NCI-H748 (cell line): ENCODE measurements at regions not wholly inside any gene's neighbourhood (a gene's known extent, or its start where the extent isn't known, plus 50 kb on each side); places are given as distances from the start of the nearest gene placed in this dataset.

ENCODE experiments used
- DNase-seq: peaks from one replicate; lab custom pipeline; 2025; ENCODE audit not compliant: unreplicated experiment; lab: John Stamatoyannopoulos, UW

GRCh38 chr18:77560341-77560992, 310.8 kb downstream of the GALR1 start:
- no peak for DNase-seq

- DNase-seq, result no peak
Observed at GRCh38 chr18:77566604-77567003, 317.0 kb downstream of the GALR1 start.

GRCh38 chr18:77567205-77567604, 317.6 kb downstream of the GALR1 start:
- peak; percentile 52 for DNase-seq

- DNase-seq, result no peak
Observed at GRCh38 chr18:77571743-77572142, 322.1 kb downstream of the GALR1 start.

- DNase-seq, result no peak
Observed at GRCh38 chr18:77572537-77572936, 322.9 kb downstream of the GALR1 start.

GRCh38 chr18:77573571-77573970, 323.9 kb downstream of the GALR1 start:
- DNase-seq, result no peak

- no peak for DNase-seq
Observed at GRCh38 chr18:77590943-77591515, 341.4 kb downstream of the GALR1 start.

GRCh38 chr18:77597726-77598125, 348.1 kb downstream of the GALR1 start:
- DNase-seq, result no peak

- DNase-seq, result no peak
Observed at GRCh38 chr18:77600674-77601073, 351.0 kb downstream of the GALR1 start.

GRCh38 chr18:77601567-77601966, 351.9 kb downstream of the GALR1 start:
- DNase-seq, result no peak

- no peak for DNase-seq
Observed at GRCh38 chr18:77607087-77607486, 357.4 kb downstream of the GALR1 start.

GRCh38 chr18:77608807-77609206, 359.2 kb downstream of the GALR1 start:
- DNase-seq, result no peak

- DNase-seq, result no peak
Observed at GRCh38 chr18:77617694-77618093, 368.0 kb downstream of the GALR1 start.

- DNase-seq, result no peak
Observed at GRCh38 chr18:77619525-77619924, 369.9 kb downstream of the GALR1 start.

GRCh38 chr18:77622009-77622692, 372.5 kb downstream of the GALR1 start:
- no peak for DNase-seq

- DNase-seq, result no peak
Observed at GRCh38 chr18:77632758-77633157, 383.1 kb downstream of the GALR1 start.

- no peak for DNase-seq
Observed at GRCh38 chr18:77634494-77634893, 384.8 kb downstream of the GALR1 start.

GRCh38 chr18:77635451-77635850, 385.8 kb downstream of the GALR1 start:
- DNase-seq, result no peak

GRCh38 chr18:77635858-77636257, 386.2 kb downstream of the GALR1 start:
- no peak for DNase-seq

- no peak for DNase-seq
Observed at GRCh38 chr18:77645170-77645872, 395.7 kb downstream of the GALR1 start.

- no peak for DNase-seq
Observed at GRCh38 chr18:77647472-77647871, 397.8 kb downstream of the GALR1 start.

- no peak for DNase-seq
Observed at GRCh38 chr18:77648411-77648810, 398.8 kb downstream of the GALR1 start.
